ENCODE measurements at regions not wholly inside any gene's neighbourhood (a gene's known extent, or its start where the extent isn't known, plus 50 kb on each side); places are given as distances from the start of the nearest gene placed in this dataset.

DNA sequence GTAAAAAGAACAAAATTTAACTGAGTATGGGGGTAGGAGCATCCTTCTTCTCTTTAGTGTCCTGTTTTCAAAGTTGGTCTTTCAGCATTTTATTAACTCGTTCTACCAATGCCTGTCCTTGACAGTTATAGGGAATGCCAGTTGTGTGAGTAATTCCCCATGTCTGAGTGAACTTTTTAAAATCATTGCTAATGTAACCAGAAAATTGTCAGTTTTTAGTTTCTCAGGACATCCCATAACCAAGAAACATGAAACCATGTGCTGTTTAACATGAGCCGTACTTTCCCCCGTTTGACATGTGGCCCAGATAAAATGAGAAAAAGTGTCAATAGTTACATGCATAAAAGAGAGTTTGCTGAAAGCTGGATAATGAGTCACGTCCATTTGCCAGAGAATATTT is 71.4 kb upstream of the ARL4D start:
- Histone ChIP-seq H4K20me1 (ENCODE audit: insufficient read depth) (no peaks in the 10 kb centered on the region), H3K4me3 (replicated peaks in 1 of 2; ENCODE audit: low read depth in 1 of 2, low read length in 2 of 2) (no peak overlapping the region), H2AFZ (ENCODE audit: low read depth, low read length, poor library complexity, severe bottlenecking) (no peak overlapping the region), H3K27me3 (ENCODE audit: insufficient read depth, low read length) (no peaks in the 10 kb centered on the region), H3K4me1 (ENCODE audit: control insufficient read depth in 1 of 2, insufficient read depth in 2 of 2, low read length in 2 of 2) (no peaks in the 10 kb centered on the region), H3K9me2 (ENCODE audit: insufficient read depth) (no peaks in the 10 kb centered on the region), H3K9ac (ENCODE audit: low read length) (no peak overlapping the region), H3K79me2 (ENCODE audit: insufficient read depth, low read length) (peaks cover 3% of the 10 kb centered on the region; the same call in 1 of the 2 replicates), H3K9me3 (ENCODE audit: control insufficient read depth in 1 of 2, insufficient read depth in 1 of 2, low read depth in 1 of 2, low read length in 2 of 2) (no peaks in the 10 kb centered on the region; a peak in 1 of 4 replicates), H3K4me2 (ENCODE audit: low read length) (no peak overlapping the region), H3K36me3 (ENCODE audit: control insufficient read depth in 1 of 2, insufficient read depth in 2 of 2, low read length in 2 of 2) (no peaks in the 10 kb centered on the region; a peak in 1 of 4 replicates), H3K27ac (ENCODE audit: low read depth, low read length) (no peak overlapping the region)
- intact Hi-C loops (cut with micrococcal nuclease): no loop called here
- no peak for ATAC-seq
- ChIA-PET CTCF (no interaction called here), RAD21 (ENCODE audit: low non-redundant PET in 1 of 2, low total read pairs in 2 of 2, uncharacterized antibody in 2 of 2, unreplicated experiment in 2 of 2) (no interaction called here), POLR2A (no interaction called here)
- TF ChIP-seq EZH2phosphoT487 (IDR thresholded peaks at IDR 0.05; ENCODE audit: borderline replicate concordance) (no peak), POLR2AphosphoS5 (IDR thresholded peaks at IDR 0.05; ENCODE audit: low read depth, low read length) (no peak), CEBPB (IDR thresholded peaks at IDR 0.05; ENCODE audit: low read depth) (no peak), EGR1 (IDR thresholded peaks at IDR 0.05; ENCODE audit: low read depth) (no peak), EZH2 (IDR thresholded peaks at IDR 0.05) (no peak), SP1 (IDR thresholded peaks at IDR 0.05; ENCODE audit: low read depth) (no peak), ZBTB33 (IDR thresholded peaks at IDR 0.05; ENCODE audit: extremely low read depth, insufficient replicate concordance, low read length) (no peak), SRF (IDR thresholded peaks at IDR 0.05; ENCODE audit: low read depth) (no peak), ZNF274 (IDR thresholded peaks at IDR 0.05; ENCODE audit: low read depth, low read length) (no peak)
- no TSS peak for BruUV-seq (replicated peaks)
- DNase-seq (ENCODE audit: low read depth, low spot score): no peak
